Activated effector memory CD4-positive, alpha-beta T cell treated with anti-CD3 and anti-CD28 coated beads, Interleukin-2, amount 50 U/mL, for 16 hours (primary cell): ENCODE measurements at regions not wholly inside any gene's neighbourhood (a gene's known extent, or its start where the extent isn't known, plus 50 kb on each side); places are given as distances from the start of the nearest gene placed in this dataset.

ENCODE experiments used
- DNase-seq: peaks from one replicate; pipeline ENCODE4 v3.0.0-alpha.2; 2020

- no peak for DNase-seq
These were observed 334.8 kb downstream of the NSG2 start for GRCh38 chr5:174380311-174380710.

GRCh38 chr5:174381241-174381640, 335.7 kb downstream of the NSG2 start:
- DNase-seq, result no peak

DNA sequence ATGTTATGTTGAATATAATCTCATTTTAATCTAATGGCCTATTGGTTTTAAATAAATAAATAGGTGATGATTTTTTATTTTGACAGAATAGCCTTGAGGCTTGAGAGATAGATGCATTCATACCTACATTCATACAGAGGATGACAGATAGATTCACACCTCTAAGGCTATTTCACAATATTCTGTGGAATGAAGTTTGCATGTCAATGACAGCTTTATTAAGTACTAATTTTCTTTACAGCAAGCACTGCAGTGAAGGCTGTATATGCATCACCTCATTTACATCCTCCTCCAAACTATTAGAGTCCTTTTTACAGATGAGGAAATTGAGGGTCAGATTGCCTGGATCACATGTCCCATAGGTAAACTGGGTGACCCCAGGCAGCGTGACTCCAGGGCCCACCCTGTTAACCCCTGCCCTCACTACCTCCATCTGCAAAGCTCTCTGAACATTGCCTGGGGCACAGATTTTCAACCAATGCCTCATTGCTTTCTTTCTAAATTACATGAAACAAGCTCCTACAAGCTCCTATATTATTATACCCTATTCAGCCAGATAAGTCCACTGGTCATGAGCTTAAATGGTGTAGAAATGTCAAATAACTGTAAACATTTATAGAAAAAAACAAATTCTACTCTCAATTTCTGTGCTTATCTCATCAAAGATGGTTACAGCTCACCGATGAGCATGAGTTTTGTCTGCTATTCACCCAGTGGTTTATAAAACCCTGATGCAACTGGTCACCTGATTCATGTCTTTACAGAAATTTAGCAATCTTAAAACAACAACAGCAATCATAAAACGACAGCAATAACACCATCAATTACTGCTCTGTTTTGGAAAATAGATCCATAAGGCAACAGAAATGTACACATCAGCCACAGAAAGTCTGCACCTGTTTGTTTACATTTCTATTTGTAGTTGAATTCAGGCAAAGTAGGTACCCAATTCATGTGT, 338.0 kb downstream of the NSG2 start:
- no peak for DNase-seq

- no peak for DNase-seq
These were observed 339.0 kb downstream of the NSG2 start for GRCh38 chr5:174384509-174384947.

GRCh38 chr5:174386306-174386705, 338.1 kb upstream of the MSX2 start:
- no peak for DNase-seq

GRCh38 chr5:174386846-174387245, 337.5 kb upstream of the MSX2 start:
- no peak for DNase-seq

DNA sequence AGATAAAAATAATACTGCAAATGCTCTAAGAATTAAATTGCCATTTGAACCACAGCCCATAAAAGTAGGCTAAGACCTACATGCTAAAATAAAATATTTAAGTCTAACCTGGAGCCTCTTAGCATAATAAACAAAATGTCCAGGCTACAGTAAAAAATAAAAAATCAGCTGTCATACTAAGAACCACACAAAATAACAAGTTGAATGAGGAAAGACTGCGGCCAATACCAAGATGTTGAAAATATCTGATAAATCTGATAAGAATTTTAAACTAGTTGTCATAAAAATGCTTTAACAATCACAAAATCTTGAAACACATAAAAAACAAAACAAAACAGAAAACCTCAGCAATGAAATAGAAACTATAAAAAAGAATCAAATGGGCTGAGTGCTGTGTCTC, 336.9 kb upstream of the MSX2 start:
- DNase-seq, result no peak

DNA sequence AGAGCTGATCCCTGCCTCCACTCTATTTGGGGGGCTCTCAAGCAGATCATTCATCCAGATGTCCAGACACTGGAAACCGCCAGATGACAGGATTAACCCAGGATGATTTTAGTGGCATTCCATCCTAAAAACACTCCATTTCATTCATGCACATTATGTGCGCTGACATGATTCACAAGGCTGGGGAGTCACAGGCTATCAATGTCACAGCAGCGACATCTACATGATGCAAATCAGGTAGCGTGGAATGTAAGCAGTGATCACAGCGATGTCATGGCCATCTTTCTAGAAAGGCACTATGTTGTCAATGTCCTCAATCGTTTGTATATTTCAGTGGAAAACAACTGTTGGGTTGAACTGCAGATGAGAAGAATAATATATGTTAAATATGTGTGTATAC, 331.5 kb upstream of the MSX2 start:
- DNase-seq, result no peak

DNA sequence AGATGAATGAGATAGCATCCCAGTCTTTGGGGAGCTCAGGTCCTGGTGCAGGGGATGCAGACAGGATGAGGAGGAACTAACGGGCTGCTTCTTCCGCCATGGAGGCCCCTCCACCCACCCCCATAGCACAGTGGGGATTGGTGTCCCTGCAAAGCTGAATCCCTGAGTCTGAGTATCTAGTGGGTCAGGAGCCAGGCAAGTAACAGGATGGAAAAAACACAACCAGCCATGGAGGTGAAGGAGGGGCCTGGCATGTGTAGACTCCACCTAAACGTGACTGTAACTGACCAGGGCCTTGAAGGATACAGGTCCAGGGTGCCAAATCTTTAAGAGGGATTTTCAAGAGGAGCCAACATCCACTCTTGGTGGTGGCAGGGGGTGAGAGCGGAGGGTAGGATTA, 327.8 kb upstream of the MSX2 start:
- DNase-seq, result no peak

DNA sequence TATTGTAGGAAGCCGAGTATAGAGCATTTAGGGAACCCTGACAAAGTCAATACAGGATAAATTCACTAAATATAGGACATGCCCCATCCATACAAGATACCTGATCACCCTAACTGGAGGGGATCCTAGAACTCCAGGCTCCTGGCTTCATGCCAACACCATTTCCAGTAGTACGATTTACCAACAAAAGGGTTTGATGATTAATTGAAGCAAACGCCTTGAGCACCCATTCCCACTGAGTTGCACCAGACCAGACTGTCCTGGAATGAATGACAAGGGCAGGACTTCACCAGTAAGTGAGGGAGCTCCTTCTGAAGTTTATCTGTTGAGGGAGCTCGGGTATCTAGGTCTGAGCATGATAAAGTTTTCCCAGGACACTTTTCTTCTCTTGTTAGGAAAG, 327.2 kb upstream of the MSX2 start:
- DNase-seq, result no peak

GRCh38 chr5:174398171-174398570, 326.2 kb upstream of the MSX2 start:
- no peak for DNase-seq

GRCh38 chr5:174399411-174399810, 325.0 kb upstream of the MSX2 start:
- no peak for DNase-seq

DNA sequence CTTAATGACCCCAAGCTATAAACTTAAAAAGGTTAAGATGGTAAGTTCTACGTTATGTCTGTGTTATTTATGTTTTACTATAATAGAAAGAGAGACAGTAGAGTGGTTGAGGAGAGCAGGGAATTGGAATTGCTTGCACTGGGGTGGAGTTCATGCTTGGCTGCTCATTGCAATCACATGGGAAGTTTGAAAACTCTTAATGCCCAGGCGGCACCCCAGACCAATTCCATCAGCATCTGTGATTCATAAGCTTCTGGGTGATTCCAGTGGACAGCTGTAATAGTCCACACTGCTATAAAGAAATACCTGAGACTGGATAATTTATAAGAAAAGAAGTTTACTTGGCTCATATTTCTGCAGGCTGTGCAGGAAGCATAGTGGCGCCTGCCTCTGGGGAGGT, 323.9 kb upstream of the MSX2 start:
- no peak for DNase-seq

GRCh38 chr5:174401793-174402192, 322.6 kb upstream of the MSX2 start:
- DNase-seq, result no peak

GRCh38 chr5:174402222-174402812, 322.1 kb upstream of the MSX2 start:
- no peak for DNase-seq

GRCh38 chr5:174404848-174405247, 319.5 kb upstream of the MSX2 start:
- no peak for DNase-seq

GRCh38 chr5:174409070-174409469, 315.3 kb upstream of the MSX2 start:
- no peak for DNase-seq

DNA sequence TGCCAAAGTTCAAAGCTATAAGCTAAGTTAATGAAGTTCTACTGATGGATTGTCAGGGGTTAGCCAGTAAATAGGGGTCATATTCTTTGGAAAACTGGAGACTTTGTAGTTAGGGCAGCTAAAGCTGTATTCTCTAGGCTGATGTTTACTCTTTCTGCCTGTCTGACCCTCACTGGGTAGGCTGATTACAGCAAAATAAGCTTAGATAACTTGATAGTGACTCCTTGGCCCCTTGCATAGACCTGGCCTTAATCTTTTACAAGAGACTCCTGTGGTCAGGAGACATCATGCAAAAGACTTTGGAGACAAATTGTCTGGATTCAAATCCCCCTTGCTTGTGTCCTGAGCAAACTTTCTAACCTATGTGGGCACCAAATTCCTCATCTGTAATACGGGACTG, 314.4 kb upstream of the MSX2 start:
- DNase-seq, result no peak

DNA sequence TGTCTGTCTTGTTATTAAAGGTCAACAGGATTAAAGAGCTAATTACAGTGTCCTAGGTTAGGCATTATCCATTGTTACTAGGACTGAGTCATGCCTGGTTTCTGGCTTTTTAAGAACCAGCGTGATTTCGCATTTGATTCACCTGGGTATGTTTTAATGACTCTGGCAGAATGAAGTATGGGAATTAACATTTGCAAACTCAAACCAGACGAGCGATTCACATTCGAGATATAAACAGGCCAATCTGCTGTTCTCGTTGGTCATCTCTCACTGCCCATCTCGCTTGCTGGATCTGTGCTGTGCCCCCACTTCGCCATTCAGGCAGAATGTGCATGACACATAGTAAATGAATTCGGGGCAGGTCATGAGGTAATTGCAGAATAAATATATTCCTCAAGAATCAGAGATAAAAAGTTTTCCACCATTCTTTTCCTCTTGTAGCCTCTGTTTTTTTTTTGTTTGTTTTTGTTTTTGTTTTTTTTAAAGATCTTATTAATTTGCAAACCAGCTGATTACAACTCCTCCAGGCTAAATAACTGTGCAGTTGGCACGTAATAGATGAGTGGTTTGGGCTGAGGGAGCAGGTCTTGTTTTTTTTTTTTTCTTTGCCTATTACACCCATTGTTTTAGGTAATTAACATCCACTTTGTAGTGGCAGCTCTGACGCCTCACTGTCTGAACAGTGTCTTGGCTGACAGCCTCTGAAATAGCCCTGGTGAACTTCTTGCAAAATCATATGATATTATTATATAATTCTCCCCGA, 313.5 kb upstream of the MSX2 start:
- DNase-seq, result no peak

GRCh38 chr5:174411479-174411819, 312.9 kb upstream of the MSX2 start:
- no peak for DNase-seq

DNA sequence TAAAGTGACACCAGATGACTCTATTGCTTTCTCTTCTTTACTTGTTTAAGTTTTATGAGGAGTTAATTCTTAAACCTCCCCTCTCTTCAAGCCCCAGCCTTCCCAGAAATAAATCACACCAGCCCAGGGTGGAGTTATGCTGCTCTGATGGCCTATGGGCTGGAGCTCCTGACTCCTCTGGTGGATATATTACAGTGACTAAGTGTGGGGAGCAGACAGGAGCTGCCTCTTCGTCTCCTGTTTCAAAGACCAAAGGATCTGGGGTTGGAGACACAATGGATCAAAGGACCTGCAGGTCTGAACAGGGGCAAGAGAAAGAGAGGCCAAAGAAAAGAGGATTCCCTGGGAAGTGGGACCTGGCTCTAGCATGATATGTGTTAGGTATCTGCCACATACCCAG, 312.0 kb upstream of the MSX2 start:
- DNase-seq, result no peak

DNA sequence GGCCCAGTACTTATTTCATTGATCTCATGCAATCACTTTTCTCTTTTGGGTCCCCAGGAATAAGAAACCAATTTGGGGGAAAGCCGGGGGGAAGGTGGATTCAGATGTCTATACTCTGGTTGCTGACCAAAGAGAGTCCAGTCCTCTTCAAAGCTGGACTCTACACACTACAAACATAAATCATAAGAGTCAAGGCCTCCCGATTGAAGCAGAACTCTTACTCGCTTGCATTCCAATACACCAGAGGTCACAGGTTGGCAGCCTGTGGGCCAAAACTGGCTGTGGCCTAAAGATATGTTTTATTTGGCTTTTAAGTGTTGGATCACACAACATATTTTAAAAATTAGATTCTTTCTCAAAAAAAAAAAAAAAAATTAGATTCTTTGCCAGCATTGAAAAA, 311.4 kb upstream of the MSX2 start:
- DNase-seq, result no peak

GRCh38 chr5:174413567-174414314, 310.6 kb upstream of the MSX2 start:
- DNase-seq, result no peak
